Loucy (cell line): ENCODE measurements at regions not wholly inside any gene's neighbourhood (a gene's known extent, or its start where the extent isn't known, plus 50 kb on each side); places are given as distances from the start of the nearest gene placed in this dataset.

Experiments used
- H2AFZ ChIP-seq: fragments of 200-600 bp; sonication (generic); 2 replicates; pipeline ENCODE4 v1.6.0; 2016; ENCODE audit warnings: antibody characterized with exemption, mild to moderate bottlenecking, low read length, moderate library complexity
- H3F3A ChIP-seq: fragments of 200-600 bp; 2 replicates; pipeline ENCODE4 v1.6.0; 2016; ENCODE audit warnings: antibody characterized with exemption, low read depth, mild to moderate bottlenecking
- H3K27me3 ChIP-seq: fragments of 200-600 bp; sonication (generic); 2 replicates; pipeline ENCODE4 v1.6.1; 2014; ENCODE audit warnings: low read length, mild to moderate bottlenecking; ENCODE audit not compliant: insufficient read depth, poor library complexity, severe bottlenecking
- H3K36me3 ChIP-seq: fragments of 200-600 bp; sonication (generic); 2 replicates; pipeline ENCODE4 v1.6.1; 2016; ENCODE audit warnings: low read length; ENCODE audit not compliant: insufficient read depth
- H3K4me1 ChIP-seq: fragments of 200-600 bp; sonication (generic); 2 replicates; pipeline ENCODE4 v1.5.1; 2014; ENCODE audit warnings: low read length, mild to moderate bottlenecking; ENCODE audit not compliant: insufficient read depth, poor library complexity, severe bottlenecking
- H3K4me2 ChIP-seq: fragments of 200-600 bp; sonication (generic); 2 replicates; pipeline ENCODE4 v1.6.0; 2014; ENCODE audit warnings: antibody characterized with exemption, low read length, low read depth, mild to moderate bottlenecking; ENCODE audit not compliant: poor library complexity, severe bottlenecking
- H3K4me3 ChIP-seq: fragments of 200-600 bp; sonication (generic); 2 replicates; pipeline ENCODE4 v1.5.1; 2014; ENCODE audit warnings: low read length, mild to moderate bottlenecking, mixed read lengths; ENCODE audit not compliant: poor library complexity, severe bottlenecking
- H3K79me2 ChIP-seq: fragments of 200-600 bp; sonication (generic); 2 replicates; pipeline ENCODE4 v1.6.1; 2014; ENCODE audit warnings: low read length; ENCODE audit not compliant: insufficient read depth
- H3K9ac ChIP-seq: fragments of 200-600 bp; sonication (generic); 2 replicates; pipeline ENCODE4 v1.6.0; 2014; ENCODE audit warnings: mild to moderate bottlenecking, low read depth, low read length, moderate library complexity; ENCODE audit not compliant: poor library complexity, severe bottlenecking
- H3K9me2 ChIP-seq: fragments of 200-600 bp; sonication (generic); replicated peaks from 2 replicates; pipeline ENCODE4 v1.6.1; 2016; ENCODE audit warnings: low read depth, low read length, mixed read lengths
- H3K9me3 ChIP-seq: fragments of 200-600 bp; sonication (generic); 2 replicates; pipeline ENCODE4 v1.6.1; 2014; ENCODE audit warnings: mild to moderate bottlenecking, antibody characterized with exemption, low read length, low read depth; ENCODE audit not compliant: insufficient read depth
- H4K20me1 ChIP-seq: fragments of 200-600 bp; sonication (generic); 2 replicates; pipeline ENCODE4 v1.6.0; 2014; ENCODE audit warnings: antibody characterized with exemption, low read length, mild to moderate bottlenecking; ENCODE audit not compliant: insufficient read depth, poor library complexity, severe bottlenecking
- EZH2phosphoT487 ChIP-seq: fragments of 200-600 bp; IDR thresholded peaks from 2 replicates; pipeline ENCODE4 v1.6.1; 2018; ENCODE audit warnings: antibody characterized with exemption, mild to moderate bottlenecking, moderate library complexity, borderline replicate concordance
- TF ChIP-seq, protein P1 (sequence below): fragments of 200-600 bp; sonication (generic); conservative IDR thresholded peaks from 2 replicates; pipeline ENCODE4 v1.5.1; 2014; ENCODE audit warnings: mild to moderate bottlenecking, antibody characterized with exemption, low read length

DNA sequence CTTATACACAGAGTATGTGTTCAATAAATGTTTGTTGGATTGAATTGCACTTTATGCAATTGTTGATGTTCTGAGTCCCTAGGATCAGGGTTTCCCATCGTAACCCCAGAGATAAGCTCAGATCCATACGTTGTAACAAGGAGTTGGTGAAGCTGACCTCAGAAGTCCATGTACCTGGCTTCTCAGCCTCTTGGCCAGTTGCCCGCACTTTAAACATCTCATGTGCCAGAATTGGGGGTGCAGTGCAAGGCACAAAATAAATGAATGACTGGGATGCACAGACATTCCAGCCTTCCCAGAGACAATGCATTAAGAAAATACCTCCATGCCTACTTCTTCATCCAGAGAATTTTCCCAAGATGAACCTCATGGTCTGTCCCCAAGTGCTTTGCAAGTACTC, 142.9 kb upstream of the IL12A start:
- Histone ChIP-seq H3K4me1 (no peaks in the 10 kb centered on the region), H3K9ac (no peak overlapping the region), H3K36me3 (no peaks in the 10 kb centered on the region), H3F3A (no peaks in the 10 kb centered on the region), H3K9me3 (no peaks in the 10 kb centered on the region), H4K20me1 (no peaks in the 10 kb centered on the region), H3K27me3 (no peaks in the 10 kb centered on the region), H3K9me2 (no peaks in the 10 kb centered on the region), H3K4me3 (no peak overlapping the region), H3K79me2 (no peaks in the 10 kb centered on the region), H3K4me2 (no peak overlapping the region), H2AFZ (no peak overlapping the region)
- no peak for TF ChIP-seq EZH2phosphoT487
- TF ChIP-seq, protein P1, sequence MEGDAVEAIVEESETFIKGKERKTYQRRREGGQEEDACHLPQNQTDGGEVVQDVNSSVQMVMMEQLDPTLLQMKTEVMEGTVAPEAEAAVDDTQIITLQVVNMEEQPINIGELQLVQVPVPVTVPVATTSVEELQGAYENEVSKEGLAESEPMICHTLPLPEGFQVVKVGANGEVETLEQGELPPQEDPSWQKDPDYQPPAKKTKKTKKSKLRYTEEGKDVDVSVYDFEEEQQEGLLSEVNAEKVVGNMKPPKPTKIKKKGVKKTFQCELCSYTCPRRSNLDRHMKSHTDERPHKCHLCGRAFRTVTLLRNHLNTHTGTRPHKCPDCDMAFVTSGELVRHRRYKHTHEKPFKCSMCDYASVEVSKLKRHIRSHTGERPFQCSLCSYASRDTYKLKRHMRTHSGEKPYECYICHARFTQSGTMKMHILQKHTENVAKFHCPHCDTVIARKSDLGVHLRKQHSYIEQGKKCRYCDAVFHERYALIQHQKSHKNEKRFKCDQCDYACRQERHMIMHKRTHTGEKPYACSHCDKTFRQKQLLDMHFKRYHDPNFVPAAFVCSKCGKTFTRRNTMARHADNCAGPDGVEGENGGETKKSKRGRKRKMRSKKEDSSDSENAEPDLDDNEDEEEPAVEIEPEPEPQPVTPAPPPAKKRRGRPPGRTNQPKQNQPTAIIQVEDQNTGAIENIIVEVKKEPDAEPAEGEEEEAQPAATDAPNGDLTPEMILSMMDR, result no peak

DNA sequence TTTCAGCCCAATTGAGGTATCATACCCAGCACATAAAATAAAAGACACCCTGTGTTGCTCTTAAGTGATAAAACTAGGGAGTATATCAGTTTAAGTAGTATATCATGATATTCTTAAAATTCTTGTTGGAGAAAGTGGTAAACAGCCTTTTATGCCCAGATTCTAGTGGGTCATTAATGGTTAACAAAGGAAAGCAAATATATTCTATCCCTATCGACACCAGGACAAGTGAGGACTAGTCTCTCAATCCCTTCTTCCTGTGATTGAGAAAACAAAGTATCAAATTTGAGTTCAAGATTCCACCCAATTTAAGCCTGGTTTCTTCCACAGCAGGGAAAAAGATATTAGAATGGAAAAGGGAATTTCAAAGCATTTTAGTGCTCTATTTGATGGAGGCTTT, 142.4 kb upstream of the IL12A start:
- no peak overlapping the region for H3K9ac ChIP-seq
- no peaks in the 10 kb centered on the region for H3K4me1 ChIP-seq

DNA sequence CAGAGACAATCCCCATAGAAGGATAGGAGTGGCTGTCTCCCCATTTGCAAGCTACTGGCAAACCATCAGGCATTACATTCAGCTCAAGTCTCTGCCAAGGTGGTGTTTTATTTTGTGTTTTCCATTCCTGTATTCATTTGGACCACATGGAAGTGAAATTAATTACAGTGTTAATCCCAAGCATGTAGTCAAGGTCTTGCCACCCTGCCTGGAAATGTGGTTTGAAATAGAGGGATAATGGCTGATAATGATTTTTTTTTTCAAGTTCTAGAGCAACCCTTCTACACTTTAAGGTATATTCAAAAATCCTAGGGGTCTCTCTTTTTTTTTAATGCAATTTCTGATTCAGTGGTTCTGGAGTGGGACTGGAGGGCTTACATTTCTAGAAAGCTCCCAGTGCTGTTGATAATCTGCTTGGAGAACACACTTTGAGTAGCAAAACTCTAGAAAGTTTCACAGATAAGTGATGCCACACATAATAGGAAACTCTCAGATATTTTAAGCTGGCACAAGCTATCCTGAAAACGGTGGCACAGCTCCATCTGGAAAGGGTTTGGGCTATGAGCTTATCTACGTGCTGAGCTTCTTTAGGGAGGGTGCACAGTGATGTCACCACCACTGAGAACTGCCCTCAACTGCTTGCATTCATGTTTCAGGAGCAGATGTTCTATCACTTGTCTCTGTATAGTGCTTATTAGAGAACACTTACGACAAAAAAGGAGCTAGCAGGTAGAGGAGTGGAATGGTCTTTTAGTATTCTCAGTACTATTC, 140.1 kb upstream of the IL12A start:
- no peaks in the 10 kb centered on the region for H3K9me3 ChIP-seq
- no peaks in the 10 kb centered on the region for H4K20me1 ChIP-seq
- H3K4me3 ChIP-seq, result no peak overlapping the region
- no peaks in the 10 kb centered on the region for H3K79me2 ChIP-seq
- no peak overlapping the region for H3K9ac ChIP-seq
- no peak overlapping the region for H3K4me2 ChIP-seq
- H3F3A ChIP-seq, result no peaks in the 10 kb centered on the region
- no peak overlapping the region for H2AFZ ChIP-seq
- no peaks in the 10 kb centered on the region for H3K4me1 ChIP-seq
- no peaks in the 10 kb centered on the region for H3K9me2 ChIP-seq
- no peaks in the 10 kb centered on the region for H3K27me3 ChIP-seq
- no peaks in the 10 kb centered on the region for H3K36me3 ChIP-seq
- no peak for TF ChIP-seq EZH2phosphoT487
- TF ChIP-seq, protein P1, result no peak

More for the DNA sequence above, 142.4 kb upstream of the IL12A start:
- Histone ChIP-seq H3K27me3 (no peaks in the 10 kb centered on the region), H3K79me2 (no peaks in the 10 kb centered on the region), H3K36me3 (no peaks in the 10 kb centered on the region), H3K4me3 (no peak overlapping the region), H3K9me3 (no peaks in the 10 kb centered on the region), H3K4me2 (no peak overlapping the region), H3F3A (no peaks in the 10 kb centered on the region), H4K20me1 (no peaks in the 10 kb centered on the region), H2AFZ (no peak overlapping the region), H3K9me2 (no peaks in the 10 kb centered on the region)
- no peak for TF ChIP-seq EZH2phosphoT487
- TF ChIP-seq, protein P1, result no peak
